IPS-20b (cell line): ENCODE measurements at regions not wholly inside any gene's neighbourhood (a gene's known extent, or its start where the extent isn't known, plus 50 kb on each side); places are given as distances from the start of the nearest gene placed in this dataset.

Experiments used
- H3K27ac ChIP-seq: one replicate; pipeline ENCODE4 v1.5.1; 2013; ENCODE audit warnings: low read length
- H3K27me3 ChIP-seq: 2 replicates; pipeline ENCODE4 v1.6.1; 2013; ENCODE audit warnings: mild to moderate bottlenecking, low read length, inconsistent platforms; ENCODE audit not compliant: insufficient read depth
- H3K36me3 ChIP-seq: 2 replicates; pipeline ENCODE4 v1.6.1; 2013; ENCODE audit warnings: low read depth, mild to moderate bottlenecking, inconsistent platforms, low read length, moderate library complexity; ENCODE audit not compliant: insufficient read depth
- H3K4me1 ChIP-seq: 2 replicates; pipeline ENCODE4 v1.6.1; 2013; ENCODE audit warnings: mild to moderate bottlenecking, control low read depth, inconsistent platforms, low read length, moderate library complexity; ENCODE audit not compliant: insufficient read depth
- H3K4me3 ChIP-seq: 2 replicates; pipeline ENCODE4 v1.5.1; 2013; ENCODE audit warnings: mild to moderate bottlenecking, low read length, inconsistent platforms
- H3K9ac ChIP-seq: 2 replicates; pipeline ENCODE4 v1.6.1; 2013; ENCODE audit warnings: low read depth, mild to moderate bottlenecking, inconsistent platforms, low read length, moderate library complexity
- H3K9me3 ChIP-seq: 2 replicates; pipeline ENCODE4 v1.6.1; 2013; ENCODE audit warnings: mild to moderate bottlenecking, low read depth, low read length, inconsistent platforms; ENCODE audit not compliant: insufficient read depth

GRCh38 chr13:40074338-40074737, 418.9 kb downstream of the COG6 start:
- no peaks in the 10 kb centered on the region for H3K36me3 ChIP-seq
- no peak overlapping the region for H3K27ac ChIP-seq
- peaks cover 5% of the 10 kb centered on the region; the same call in 1 of the 2 replicates for H3K4me1 ChIP-seq
- H3K4me3 ChIP-seq: no peak overlapping the region
- no peaks in the 10 kb centered on the region for H3K9me3 ChIP-seq
- H3K9ac ChIP-seq: no peak overlapping the region
- no peaks in the 10 kb centered on the region for H3K27me3 ChIP-seq

- Histone ChIP-seq H3K4me3 (no peak overlapping the region), H3K36me3 (no peaks in the 10 kb centered on the region), H3K4me1 (peaks cover 5% of the 10 kb centered on the region; the same call in 1 of the 2 replicates), H3K9me3 (no peaks in the 10 kb centered on the region; the same call in 1 of the 2 replicates), H3K27ac (no peak overlapping the region), H3K9ac (no peak overlapping the region), H3K27me3 (no peaks in the 10 kb centered on the region)
Observed at GRCh38 chr13:40075281-40075680, 419.8 kb downstream of the COG6 start.

- Histone ChIP-seq H3K36me3 (no peaks in the 10 kb centered on the region), H3K27me3 (no peaks in the 10 kb centered on the region), H3K4me1 (peaks cover 5% of the 10 kb centered on the region; the same call in 1 of the 2 replicates), H3K27ac (no peak overlapping the region), H3K9ac (no peak overlapping the region), H3K4me3 (no peak overlapping the region), H3K9me3 (peaks cover 4% of the 10 kb centered on the region)
Observed at GRCh38 chr13:40076765-40077362, 421.4 kb downstream of the COG6 start.

- Histone ChIP-seq H3K4me3 (no peak overlapping the region), H3K27me3 (no peaks in the 10 kb centered on the region), H3K27ac (no peak overlapping the region), H3K36me3 (no peaks in the 10 kb centered on the region), H3K9me3 (peaks cover 4% of the 10 kb centered on the region), H3K9ac (no peak overlapping the region), H3K4me1 (peaks cover 5% of the 10 kb centered on the region; the same call in 1 of the 2 replicates)
Observed at GRCh38 chr13:40077396-40078027, 422.1 kb downstream of the COG6 start.

- H3K9me3 ChIP-seq: peaks cover 4% of the 10 kb centered on the region
- peaks cover 2% of the 10 kb centered on the region; the same call in 1 of the 2 replicates for H3K4me1 ChIP-seq
- no peak overlapping the region for H3K4me3 ChIP-seq
- no peaks in the 10 kb centered on the region for H3K36me3 ChIP-seq
- H3K27ac ChIP-seq: no peak overlapping the region
- H3K27me3 ChIP-seq: no peaks in the 10 kb centered on the region
- H3K9ac ChIP-seq: no peak overlapping the region
Observed at GRCh38 chr13:40079721-40080120, 424.3 kb downstream of the COG6 start.

- no peaks in the 10 kb centered on the region for H3K27me3 ChIP-seq
- peaks cover 3% of the 10 kb centered on the region; the same call in 1 of the 2 replicates for H3K4me1 ChIP-seq
- peaks cover 4% of the 10 kb centered on the region for H3K9me3 ChIP-seq
- no peak overlapping the region for H3K4me3 ChIP-seq
- H3K36me3 ChIP-seq: no peaks in the 10 kb centered on the region
- no peak overlapping the region for H3K9ac ChIP-seq
- no peak overlapping the region for H3K27ac ChIP-seq
Observed at GRCh38 chr13:40080676-40081075, 425.2 kb downstream of the COG6 start.

GRCh38 chr13:40082639-40083038, 427.2 kb downstream of the COG6 start:
- Histone ChIP-seq H3K27ac (no peak overlapping the region), H3K9ac (no peak overlapping the region), H3K36me3 (no peaks in the 10 kb centered on the region), H3K4me3 (no peak overlapping the region), H3K27me3 (no peaks in the 10 kb centered on the region), H3K9me3 (peaks cover 4% of the 10 kb centered on the region), H3K4me1 (peaks cover 13% of the 10 kb centered on the region; the same call in 1 of the 2 replicates)

GRCh38 chr13:40083841-40084240, 428.4 kb downstream of the COG6 start:
- Histone ChIP-seq H3K9ac (no peak overlapping the region), H3K27me3 (no peaks in the 10 kb centered on the region), H3K4me3 (no peak overlapping the region), H3K4me1 (peaks cover 13% of the 10 kb centered on the region; the same call in 1 of the 2 replicates), H3K9me3 (peaks cover 4% of the 10 kb centered on the region), H3K36me3 (no peaks in the 10 kb centered on the region), H3K27ac (no peak overlapping the region)

GRCh38 chr13:40084934-40085333, 429.5 kb downstream of the COG6 start:
- Histone ChIP-seq H3K9me3 (peaks cover 4% of the 10 kb centered on the region), H3K4me1 (peaks cover 13% of the 10 kb centered on the region; the same call in 1 of the 2 replicates), H3K9ac (no peak overlapping the region), H3K27ac (no peak overlapping the region), H3K4me3 (no peak overlapping the region), H3K27me3 (no peaks in the 10 kb centered on the region), H3K36me3 (no peaks in the 10 kb centered on the region)

GRCh38 chr13:40087091-40088002, 431.9 kb downstream of the COG6 start:
- Histone ChIP-seq H3K27ac (no peak overlapping the region), H3K9me3 (no peaks in the 10 kb centered on the region), H3K4me1 (peaks cover 13% of the 10 kb centered on the region; the same call in 1 of the 2 replicates), H3K27me3 (no peaks in the 10 kb centered on the region), H3K36me3 (no peaks in the 10 kb centered on the region), H3K4me3 (no peak overlapping the region), H3K9ac (no peak overlapping the region)

- Histone ChIP-seq H3K4me3 (no peak overlapping the region), H3K27ac (no peak overlapping the region), H3K27me3 (no peaks in the 10 kb centered on the region), H3K36me3 (no peaks in the 10 kb centered on the region), H3K9ac (no peak overlapping the region), H3K4me1 (no peaks in the 10 kb centered on the region), H3K9me3 (peaks cover under 1% of the 10 kb centered on the region; the same call in 1 of the 2 replicates)
Observed at GRCh38 chr13:40094056-40094455, 438.6 kb downstream of the COG6 start.
